GM18511 (cell line): ENCODE measurements at regions not wholly inside any gene's neighbourhood (a gene's known extent, or its start where the extent isn't known, plus 50 kb on each side); places are given as distances from the start of the nearest gene placed in this dataset.

Experiments used
- ATAC-seq: cut with Tn5 transposase; IDR thresholded peaks from one replicate; pipeline ENCODE4 v1.9.1; 2021; ENCODE audit warnings: mild to moderate bottlenecking, moderate library complexity; ENCODE audit not compliant: unreplicated experiment

GRCh38 chr6:93575495-93576267, 156.3 kb upstream of the EPHA7 start:
- no peak for ATAC-seq

- no peak for ATAC-seq
Measured at GRCh38 chr6:93574299-93574698, 154.9 kb upstream of the EPHA7 start.

- no peak for ATAC-seq
Measured at GRCh38 chr6:93571346-93571745, 152.0 kb upstream of the EPHA7 start.

- no peak for ATAC-seq
Measured at GRCh38 chr6:93568169-93568568, 148.8 kb upstream of the EPHA7 start.

GRCh38 chr6:93567164-93567563, 147.8 kb upstream of the EPHA7 start:
- ATAC-seq = no peak

GRCh38 chr6:93566285-93566684, 146.9 kb upstream of the EPHA7 start:
- no peak for ATAC-seq

- no peak for ATAC-seq
Measured at GRCh38 chr6:93562582-93562981, 143.2 kb upstream of the EPHA7 start.

- no peak for ATAC-seq
Measured at GRCh38 chr6:93555292-93555691, 135.9 kb upstream of the EPHA7 start.

GRCh38 chr6:93554018-93554417, 134.7 kb upstream of the EPHA7 start:
- no peak for ATAC-seq

GRCh38 chr6:93550551-93551276, 131.4 kb upstream of the EPHA7 start:
- no peak for ATAC-seq

- ATAC-seq = no peak
Measured at GRCh38 chr6:93549868-93550267, 130.5 kb upstream of the EPHA7 start.

- no peak for ATAC-seq
Measured at GRCh38 chr6:93524671-93525451, 105.5 kb upstream of the EPHA7 start.

- ATAC-seq = no peak
Measured at GRCh38 chr6:93523365-93523764, 104.0 kb upstream of the EPHA7 start.

- ATAC-seq = no peak
Measured at GRCh38 chr6:93516441-93516840, 97.1 kb upstream of the EPHA7 start.

GRCh38 chr6:93515736-93516135, 96.4 kb upstream of the EPHA7 start:
- ATAC-seq = no peak

- ATAC-seq = no peak
Measured at GRCh38 chr6:93498713-93499112, 79.4 kb upstream of the EPHA7 start.

- ATAC-seq = no peak
Measured at GRCh38 chr6:93496548-93496947, 77.2 kb upstream of the EPHA7 start.

- no peak for ATAC-seq
Measured at GRCh38 chr6:93494057-93494456, 74.7 kb upstream of the EPHA7 start.

GRCh38 chr6:93474733-93475179, 55.4 kb upstream of the EPHA7 start:
- no peak for ATAC-seq

- ATAC-seq = no peak
Measured at GRCh38 chr6:93471281-93471680, 51.9 kb upstream of the EPHA7 start.
